ENCODE measurements at regions not wholly inside any gene's neighbourhood (a gene's known extent, or its start where the extent isn't known, plus 50 kb on each side); places are given as distances from the start of the nearest gene placed in this dataset.
A peak's percentile ranks its signal among the peaks of the same experiment; 100 is the strongest.
"Not testable (repeated sequence)": the region's sequence is repeated elsewhere in the genome, so short reads cannot be mapped to it uniquely, and the experiment has no call there.

DNA sequence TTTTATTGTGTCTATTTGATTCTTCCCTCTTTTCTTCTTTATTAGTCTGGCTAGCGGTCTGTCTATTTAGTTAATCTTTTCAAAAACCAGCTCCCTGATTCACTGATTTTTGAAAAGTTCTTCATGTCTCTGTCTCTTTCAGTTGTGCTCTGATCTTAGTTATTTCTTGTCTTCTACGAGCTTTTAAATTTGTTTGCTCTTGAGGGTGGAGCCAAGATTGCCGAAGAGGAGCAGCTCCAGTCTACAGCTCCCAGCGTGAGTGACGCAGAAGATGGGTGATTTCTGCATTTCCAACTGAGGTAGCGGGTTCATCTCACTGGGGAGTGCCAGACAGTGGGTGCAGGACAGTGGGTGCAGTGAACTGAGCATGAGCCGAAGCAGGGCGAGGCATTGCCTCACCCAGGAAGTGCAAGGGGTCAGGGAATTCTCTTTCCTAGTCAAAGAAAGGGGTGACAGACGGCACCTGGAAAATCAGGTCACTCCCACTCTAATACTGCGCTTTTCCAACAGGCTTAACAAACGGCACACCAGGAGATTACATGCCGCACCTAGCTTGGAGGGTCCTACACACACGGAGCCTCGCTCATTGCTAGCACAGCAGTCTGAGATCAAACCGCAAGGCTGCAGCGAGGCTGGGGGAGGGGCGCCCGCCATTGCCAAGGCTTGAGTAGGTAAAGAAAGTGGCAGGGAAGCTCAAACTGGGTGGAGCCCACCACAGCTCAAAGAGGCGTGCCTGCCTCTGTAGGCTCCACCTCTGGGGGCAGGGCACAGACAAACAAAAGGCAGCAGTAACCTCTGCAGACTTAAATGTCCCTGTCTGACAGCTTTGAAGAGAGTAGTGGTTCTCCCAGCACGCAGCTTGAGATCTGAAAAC, 220.6 kb upstream of the IRAK1BP1 start:
- not testable (repeated sequence) for DNase-seq (ENCODE audit: low read depth in 2 of 2)

DNA sequence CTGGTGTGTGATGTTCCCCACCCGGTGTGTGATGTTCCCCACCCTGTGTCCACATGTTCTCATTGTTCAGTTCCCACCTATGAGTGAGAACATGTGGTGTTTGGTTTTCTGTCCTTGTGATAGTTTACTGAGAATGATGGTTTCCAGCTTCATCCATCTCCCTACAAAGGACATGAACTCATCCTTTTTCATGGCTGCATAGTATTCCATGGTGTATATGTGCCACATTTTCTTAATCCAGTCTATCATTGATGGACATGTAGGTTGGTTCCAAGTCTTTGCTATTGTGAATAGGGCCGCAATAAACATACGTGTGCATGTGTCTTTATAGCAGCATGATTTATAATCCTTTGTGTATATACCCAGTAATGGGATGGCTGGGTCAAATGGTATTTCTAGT, 201.5 kb upstream of the IRAK1BP1 start:
- DNase-seq (ENCODE audit: low read depth in 2 of 2), result not testable (repeated sequence)

DNA sequence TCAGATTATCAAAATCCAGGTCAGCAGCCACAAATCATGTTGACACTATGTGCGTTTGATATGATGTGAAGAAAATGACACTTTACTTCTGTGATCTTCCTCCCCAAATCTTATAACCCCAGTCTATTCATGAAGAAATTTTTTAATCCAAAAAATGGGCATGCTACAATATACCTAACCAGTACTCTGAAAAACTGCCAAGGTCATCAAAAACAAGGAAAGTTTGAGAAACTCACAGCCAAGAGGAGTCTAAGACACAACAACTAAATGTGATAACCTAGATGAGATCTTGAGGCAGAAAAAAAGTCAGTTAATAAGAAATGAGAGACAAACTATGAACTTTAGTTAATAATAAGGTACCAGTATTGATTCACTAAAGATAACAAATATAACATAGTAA, 200.6 kb upstream of the IRAK1BP1 start:
- no peak for DNase-seq (ENCODE audit: low read depth in 2 of 2)

DNA sequence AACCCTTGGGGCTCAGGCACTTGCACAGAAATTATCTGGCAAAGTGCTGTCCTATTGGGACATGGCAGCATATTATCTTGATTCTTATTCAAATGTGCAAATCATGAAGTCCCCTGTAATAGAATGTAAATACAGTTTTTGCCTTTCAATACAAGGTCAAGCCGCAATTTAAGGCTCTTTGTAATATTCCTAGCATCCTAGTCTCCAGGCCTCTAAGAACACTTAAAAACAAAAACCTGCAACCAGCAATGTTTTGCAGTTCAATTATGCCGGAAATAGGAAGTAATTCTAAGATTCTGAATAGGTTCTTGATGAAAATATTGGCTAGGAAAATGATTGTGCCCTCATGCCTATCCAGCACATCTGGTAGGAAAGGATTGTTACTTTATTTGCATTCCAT, 197.2 kb upstream of the IRAK1BP1 start:
- no peak for DNase-seq (ENCODE audit: low read depth in 2 of 2)

DNA sequence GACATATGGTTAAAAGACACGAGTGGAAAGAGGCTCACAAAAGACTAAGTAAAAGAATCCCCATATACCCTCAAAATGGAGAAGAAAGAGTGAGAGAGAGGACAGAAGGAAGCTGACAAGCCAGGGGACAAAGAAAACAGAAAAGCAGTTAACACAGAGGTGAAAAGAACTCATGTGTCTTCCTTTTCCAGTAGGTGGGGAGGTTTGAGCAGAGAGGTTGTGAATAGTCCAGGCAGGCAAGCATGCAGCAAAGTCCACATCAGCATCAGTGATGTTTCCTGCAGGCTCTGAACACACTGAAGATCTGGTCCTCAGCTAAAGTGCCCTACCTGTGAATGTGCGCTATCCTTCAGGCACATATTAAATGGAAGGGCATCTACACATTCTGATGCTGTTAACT, 196.5 kb upstream of the IRAK1BP1 start:
- DNase-seq (ENCODE audit: low read depth in 2 of 2), result no peak

DNA sequence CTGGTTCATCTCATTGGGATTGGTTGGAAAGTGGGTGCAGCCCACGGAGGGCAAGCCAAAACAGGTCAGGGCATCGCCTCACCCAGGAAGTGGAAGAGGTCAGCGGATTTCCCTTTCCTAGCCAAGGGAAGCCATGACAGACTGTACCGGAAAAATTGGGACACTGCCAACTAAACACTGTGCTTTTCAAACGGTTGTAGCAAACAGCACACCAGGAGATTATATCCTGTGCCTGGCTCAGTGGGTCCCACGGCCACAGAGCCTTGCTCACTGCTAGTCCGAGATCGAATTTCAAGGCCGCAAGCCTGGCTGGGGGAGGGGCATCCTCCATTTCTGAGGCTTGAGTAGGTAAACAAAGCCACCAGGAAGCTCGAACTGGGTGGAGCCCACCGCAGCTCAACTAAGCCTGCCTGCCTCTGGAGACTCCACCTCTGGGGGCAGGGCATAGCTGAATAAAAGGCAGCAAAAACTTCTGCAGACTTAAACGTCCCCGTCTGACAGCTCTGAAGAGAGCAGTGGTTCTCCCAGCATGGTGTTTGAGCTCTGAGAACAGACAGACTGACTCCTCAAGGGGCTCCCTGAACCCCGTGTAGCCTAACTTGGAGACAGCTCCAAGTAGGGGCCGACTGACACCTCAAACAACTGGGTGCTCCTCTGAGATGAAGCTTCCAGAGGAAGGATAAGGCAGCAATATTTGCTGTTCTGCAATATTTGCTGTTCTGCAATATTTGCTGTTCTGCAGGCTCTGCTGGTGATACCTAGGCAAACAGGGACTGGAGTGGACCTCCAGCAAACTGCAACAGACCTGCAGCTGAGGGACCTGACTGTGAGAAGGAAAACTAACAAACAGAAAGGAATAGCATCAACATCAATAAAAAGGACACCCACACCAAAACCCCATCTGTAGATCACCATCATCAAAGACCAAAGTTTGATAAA, 191.0 kb upstream of the IRAK1BP1 start:
- not testable (repeated sequence) for DNase-seq (ENCODE audit: low read depth in 2 of 2)

DNA sequence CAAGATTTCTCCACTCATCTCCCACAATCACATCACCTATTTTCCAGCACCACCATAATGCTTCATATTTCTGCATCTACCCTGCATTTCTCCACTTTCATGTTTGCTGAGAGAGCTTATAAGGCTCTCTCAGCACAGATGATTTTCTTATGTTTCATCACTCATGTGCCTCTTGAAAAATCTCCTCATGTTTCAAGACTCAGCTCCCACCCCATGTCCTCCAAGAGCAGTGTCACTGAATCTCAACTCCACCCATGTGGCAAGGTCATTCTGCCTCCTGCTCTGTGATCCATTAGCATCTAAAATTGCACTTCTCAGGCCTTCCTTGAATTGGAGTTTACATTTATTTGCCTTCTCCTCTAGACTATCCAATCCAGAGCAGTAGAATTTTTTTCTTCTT, 178.7 kb upstream of the IRAK1BP1 start:
- DNase-seq (ENCODE audit: low read depth in 2 of 2), result no peak

DNA sequence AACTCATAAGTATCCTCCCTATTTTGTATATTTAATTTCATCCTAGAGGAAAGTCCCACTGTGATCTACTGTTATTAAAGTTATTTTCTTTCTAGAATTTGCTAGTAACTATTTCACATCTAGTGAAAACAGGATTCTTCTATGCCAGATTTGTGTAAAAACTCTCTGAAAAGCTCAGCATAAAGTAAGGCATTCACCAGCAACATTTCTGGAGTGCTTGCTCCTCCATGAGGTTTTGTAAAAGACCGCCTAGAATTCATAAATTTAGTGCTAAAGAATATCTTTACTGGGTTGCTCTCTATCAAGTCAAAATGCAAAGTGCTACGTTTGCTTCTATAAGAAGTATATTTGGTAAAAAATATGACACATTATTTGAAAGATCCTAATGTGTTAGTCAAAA, 173.5 kb upstream of the IRAK1BP1 start:
- peak in 1 of 2 donors; percentile 27 for DNase-seq (ENCODE audit: low read depth in 2 of 2)

DNA sequence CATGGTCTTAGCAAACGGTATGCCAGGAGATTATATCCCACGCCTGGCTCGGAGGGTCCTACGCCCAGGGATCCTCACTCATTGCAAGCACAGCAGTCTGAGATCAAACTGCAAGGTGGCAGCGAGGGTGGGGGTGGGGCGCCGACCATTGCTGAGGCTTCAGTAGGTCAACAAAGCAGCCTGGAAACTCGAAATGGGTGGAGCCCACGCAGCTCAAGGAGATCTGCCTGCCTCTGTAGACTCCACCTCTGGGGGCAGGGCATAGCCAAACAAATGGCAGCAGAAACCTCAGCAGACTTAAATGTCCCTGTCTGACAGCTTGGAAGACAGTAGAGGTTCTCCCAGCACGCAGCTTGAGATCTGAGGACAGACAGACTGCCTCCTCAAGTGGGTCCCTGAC, 172.7 kb upstream of the IRAK1BP1 start:
- not testable (repeated sequence) for DNase-seq (ENCODE audit: low read depth in 2 of 2)

DNA sequence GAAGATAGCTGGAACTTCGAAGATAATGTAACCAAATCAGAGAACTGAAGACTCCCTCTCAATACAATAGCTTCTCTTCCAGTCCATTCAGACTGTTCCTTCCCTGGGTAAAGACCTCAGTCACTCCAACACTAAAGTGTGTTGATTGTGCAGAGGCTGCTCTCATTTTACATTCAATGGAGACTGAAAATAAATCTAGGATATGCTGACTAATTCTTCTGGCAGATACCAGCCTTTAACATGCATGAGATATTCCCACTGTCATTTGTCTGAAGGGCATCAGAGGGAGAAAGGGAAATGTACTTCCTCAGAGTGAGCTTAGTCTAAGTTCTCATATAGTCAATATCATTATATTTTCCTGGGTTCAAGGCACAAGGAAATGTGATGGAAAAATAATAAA, 166.4 kb upstream of the IRAK1BP1 start:
- DNase-seq (ENCODE audit: low read depth in 2 of 2), result peak in 1 of 2 donors; percentile 8

DNA sequence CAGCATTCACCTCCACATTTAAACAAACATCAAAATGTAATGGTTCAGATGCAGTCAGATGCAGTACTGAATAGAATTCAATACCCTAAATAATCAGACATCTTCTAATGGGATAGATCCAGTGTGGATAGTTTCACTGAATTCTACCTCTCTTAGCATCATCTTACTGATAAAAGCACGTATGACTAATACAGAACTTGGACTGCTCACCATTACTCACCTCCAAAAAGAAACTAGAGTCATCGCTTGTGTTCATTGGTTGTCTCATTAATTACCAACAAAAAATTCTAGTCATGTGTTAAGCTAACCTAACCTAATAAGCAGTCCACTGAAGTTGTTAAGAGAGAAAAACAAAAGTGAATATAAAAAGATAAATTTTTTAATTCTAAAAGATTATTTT, 165.9 kb upstream of the IRAK1BP1 start:
- DNase-seq (ENCODE audit: low read depth in 2 of 2), result peak in 1 of 2 donors; percentile 46

DNA sequence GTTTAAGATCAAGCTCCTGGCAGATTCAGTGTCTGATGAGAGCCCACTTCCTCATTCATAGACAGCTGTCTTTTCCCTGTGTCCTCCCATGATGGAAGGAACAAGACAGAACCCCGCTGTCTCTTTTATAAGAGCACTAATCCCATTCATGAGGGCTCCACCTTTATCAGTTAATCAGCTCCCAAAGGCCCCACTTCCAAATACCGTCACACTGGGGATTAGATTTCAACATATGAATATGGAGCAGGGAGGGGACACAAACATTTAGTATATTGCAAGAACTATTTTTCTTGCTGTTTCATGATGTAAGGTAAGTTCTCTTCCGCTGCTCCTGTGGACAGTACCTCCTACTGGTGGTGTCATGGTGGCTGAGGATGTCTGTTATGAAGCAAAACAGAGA, 158.3 kb upstream of the IRAK1BP1 start:
- DNase-seq (ENCODE audit: low read depth in 2 of 2), result no peak

DNA sequence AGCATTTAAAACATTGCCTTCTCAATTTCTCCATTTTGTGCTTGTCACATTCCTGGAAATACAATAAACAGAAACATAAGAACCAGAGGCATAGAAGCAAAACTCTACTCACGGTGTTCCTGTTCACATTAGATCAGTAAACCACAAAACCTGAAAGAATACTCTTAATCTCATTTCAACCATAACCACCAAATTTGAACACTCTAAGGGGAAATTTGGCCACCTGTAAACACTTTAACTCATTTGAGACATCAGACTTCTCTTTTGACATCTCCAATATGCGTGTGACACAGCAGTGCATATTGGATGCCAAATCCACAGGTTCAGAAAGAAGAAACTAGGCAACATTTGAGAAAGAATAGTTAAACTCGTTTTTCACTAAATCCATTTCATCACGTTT, 153.8 kb upstream of the IRAK1BP1 start:
- DNase-seq (ENCODE audit: low read depth in 2 of 2), result no peak

DNA sequence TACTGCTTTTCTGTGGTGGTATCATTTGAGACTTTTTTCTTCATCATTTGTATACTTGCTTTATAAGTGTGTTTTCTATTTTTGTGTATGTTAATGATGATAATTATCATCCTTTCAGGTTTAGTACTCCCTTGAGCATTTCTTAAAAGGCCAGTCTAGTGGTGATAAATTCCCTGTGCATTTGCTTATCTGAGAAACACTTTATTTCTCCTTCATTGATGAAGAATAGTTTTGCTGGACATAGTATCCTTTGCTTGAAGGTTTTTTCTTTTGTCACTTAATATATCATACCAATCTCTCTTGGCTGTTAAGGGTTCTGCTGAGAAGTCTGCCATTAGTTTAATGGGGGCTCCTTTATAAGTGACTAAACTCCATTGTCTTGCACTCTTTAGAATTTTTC, 123.2 kb upstream of the IRAK1BP1 start:
- DNase-seq (ENCODE audit: low read depth in 2 of 2), result no peak

DNA sequence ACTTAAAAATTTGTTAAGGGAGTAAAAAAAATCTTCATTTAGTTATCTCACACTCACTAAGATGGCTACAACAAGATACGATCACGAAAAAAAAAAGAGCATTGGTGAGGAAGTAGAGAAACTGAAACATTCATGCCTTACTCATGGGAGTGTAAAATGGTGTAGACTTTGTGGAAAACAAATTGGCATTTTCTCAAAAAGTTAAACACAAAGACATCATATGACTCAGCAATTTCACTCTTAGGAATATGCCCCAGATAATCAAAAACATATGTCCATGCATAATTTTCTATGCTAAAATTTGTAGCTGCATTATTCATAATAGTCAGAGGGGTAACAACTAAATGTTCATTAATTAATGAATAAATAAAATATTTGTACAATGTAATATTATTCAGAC, 120.9 kb upstream of the IRAK1BP1 start:
- DNase-seq (ENCODE audit: low read depth in 2 of 2), result no peak

DNA sequence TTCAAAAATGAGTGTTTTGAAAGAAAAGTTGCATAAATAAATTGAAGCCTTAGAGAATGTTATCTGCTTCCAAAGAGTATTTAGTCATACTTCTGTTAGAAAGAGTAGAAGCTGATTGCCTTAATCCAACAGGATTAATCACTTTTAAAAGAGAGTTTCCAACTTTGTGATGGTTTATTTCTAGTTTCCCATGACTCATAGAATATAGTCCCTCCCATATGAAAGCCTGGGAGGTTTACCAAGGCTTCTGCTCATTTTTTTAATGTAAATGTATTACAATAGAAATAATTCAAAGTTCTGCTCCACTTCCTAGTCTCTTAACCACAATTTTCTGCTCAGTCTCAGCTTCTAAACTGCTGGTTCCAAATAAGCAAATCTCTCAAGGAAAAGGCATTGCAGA, 118.0 kb upstream of the IRAK1BP1 start:
- DNase-seq (ENCODE audit: low read depth in 2 of 2), result no peak

DNA sequence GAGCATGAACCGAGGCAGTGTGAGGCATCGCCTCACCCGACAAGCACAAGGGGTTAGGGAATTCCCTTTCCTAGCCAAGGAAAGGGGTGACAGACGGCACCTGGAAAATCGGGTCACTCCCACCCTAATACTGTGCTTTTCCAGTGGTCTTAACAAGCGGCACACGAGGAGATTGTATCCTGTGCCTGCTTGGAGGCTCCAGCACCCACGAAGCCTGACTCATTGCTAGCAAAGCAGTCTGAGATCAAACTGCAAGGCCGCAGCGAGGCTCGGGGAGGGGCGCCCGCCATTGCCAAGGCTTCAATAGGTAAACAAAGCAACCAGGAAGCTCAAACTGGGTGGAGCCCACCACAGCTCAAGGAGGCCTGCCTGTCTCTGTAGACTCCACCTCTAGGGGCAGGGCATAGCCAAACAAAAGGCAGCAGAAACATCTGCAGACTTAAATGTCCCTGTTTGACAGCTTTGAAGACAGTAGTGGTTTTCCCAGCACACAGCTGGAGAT, 109.0 kb upstream of the IRAK1BP1 start:
- not testable (repeated sequence) for DNase-seq (ENCODE audit: low read depth in 2 of 2)

DNA sequence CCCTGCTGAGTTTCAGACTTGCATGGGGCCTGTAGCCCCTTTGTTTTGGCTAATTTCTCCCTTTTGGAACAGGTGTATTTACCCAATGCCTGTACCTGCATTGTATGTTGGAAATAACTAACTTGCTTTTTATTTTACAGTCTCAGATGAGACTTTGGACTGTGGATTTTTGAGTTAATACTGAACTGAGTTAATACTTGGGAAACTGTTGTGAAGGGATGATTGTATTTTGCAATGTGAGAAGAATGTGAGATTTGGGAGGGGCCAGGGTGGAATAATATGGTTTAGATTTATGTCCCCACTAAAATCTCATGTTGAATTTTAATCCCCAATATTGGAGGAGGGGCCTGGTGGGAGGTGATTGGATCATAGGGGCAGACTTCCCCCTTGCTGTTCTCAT, 99.1 kb upstream of the IRAK1BP1 start:
- no peak for DNase-seq (ENCODE audit: low read depth in 2 of 2)

DNA sequence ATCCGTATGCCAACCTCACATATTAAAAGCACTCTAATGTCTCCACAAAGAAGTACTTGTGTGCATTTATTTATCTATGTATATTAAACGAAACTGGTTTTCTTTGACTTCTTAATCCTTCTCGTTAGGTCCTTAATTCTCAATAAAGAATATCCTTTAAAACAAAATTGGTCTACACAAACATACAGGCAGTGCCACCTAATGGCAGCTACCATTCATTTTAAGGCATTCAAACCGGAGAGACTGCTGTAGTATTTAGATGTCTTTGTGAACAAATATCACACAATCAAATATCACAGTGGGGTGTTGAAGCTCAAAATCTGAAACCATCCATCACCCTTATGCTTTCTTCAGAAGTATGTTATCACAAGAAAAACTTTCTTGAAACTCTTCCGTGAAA, 96.6 kb upstream of the IRAK1BP1 start:
- DNase-seq (ENCODE audit: low read depth in 2 of 2), result peak; percentile 10 to 14

DNA sequence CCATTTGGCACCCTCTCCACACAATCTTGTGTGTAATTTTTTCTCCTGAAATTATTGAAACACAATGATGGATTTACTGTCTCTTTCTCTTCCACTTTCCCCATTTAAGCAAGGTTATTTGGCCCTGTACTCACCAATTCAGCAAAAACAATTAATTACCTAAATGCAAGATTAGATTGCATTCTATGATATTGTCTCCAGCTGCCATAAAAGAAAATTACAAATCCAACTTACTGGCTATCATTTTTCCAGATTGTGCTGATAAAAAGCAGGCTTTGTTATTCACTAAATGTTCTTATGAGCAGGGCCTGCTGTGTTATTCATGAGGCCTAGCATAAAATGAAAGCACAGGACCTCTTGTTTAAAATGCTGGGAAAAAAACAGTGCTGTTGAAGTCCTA, 95.8 kb upstream of the IRAK1BP1 start:
- DNase-seq (ENCODE audit: low read depth in 2 of 2), result no peak

DNA sequence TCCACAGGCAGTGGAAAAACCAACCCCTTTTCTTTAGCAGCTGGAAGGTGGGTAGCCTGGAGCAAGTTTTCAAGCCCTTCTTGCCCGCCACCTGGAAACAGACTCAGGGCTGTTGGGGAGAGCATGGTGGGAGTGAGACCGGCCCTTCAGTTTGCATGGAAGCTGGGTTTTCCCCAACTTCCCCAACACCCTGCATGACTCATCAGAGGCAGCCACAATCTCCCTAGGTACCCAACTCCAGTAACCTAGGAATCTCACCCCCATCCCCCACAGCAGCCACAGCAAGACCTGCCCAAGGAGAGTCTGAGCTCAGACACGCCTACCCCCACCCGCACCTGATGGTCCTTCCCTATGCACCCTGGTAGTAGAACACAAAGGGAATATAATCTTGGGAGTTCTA, 86.3 kb upstream of the IRAK1BP1 start:
- no peak for DNase-seq (ENCODE audit: low read depth in 2 of 2)

DNA sequence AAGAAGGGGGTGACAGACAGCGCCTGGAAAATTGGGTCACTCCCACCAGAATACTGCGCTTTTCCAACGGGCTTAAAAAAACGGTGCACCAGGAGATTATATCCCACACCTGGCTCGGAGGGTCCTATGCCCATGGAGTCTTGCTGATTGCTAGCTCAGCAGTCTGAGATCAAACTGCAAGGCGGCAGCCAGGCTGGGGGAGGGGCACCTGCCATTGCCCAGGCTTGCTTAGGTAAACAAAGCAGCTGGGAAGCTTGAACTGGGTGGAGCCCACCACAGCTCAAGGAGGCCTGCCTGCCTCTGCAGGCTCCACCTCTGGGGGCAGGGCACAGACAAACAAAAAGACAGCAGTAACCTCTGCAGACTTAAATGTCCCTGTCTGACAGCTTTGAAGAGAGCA, 84.0 kb upstream of the IRAK1BP1 start:
- not testable (repeated sequence) for DNase-seq (ENCODE audit: low read depth in 2 of 2)

Data from lung microvascular endothelial cell (primary cell).